SU-DHL-6 (cell line): ENCODE measurements at regions not wholly inside any gene's neighbourhood (a gene's known extent, or its start where the extent isn't known, plus 50 kb on each side); places are given as distances from the start of the nearest gene placed in this dataset.

Source experiments
- EZH2phosphoT487 ChIP-seq: fragments of 200-600 bp; sonication (generic), shearing (Covaris generic); conservative IDR thresholded peaks from 2 replicates; pipeline ENCODE4 v1.6.1; 2018; ENCODE audit warnings: mild to moderate bottlenecking, antibody characterized with exemption, low read length, moderate library complexity, mixed read lengths
- TF ChIP-seq, protein P1 (sequence below): fragments of 200-600 bp; sonication (generic); IDR thresholded peaks from one replicate; pipeline ENCODE4 v1.5.1; 2017; ENCODE audit warnings: antibody characterized with exemption, mild to moderate bottlenecking, low read length, moderate library complexity; ENCODE audit not compliant: insufficient read depth, poor library complexity, severe bottlenecking

DNA sequence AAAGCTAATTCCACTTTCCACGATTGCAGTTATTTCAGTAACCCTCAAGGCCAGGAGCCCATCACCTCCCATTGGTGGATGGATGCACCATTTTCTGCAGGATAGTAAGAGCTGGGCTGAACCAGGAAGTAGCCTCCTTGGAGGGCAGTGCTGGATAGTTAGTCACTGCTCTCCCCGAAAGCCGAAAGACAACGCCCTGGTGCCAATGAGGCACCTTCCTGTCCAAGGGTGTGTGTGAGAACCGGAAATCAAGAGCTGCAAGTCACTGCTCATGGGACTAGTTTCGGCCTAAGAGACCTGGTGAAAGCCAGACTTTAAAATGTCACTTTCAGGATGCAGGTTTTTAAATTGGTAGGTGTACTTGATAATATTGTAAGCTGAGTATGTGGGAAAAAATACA lies 203.8 kb upstream of the HS3ST1 start:
- TF ChIP-seq, protein P1, sequence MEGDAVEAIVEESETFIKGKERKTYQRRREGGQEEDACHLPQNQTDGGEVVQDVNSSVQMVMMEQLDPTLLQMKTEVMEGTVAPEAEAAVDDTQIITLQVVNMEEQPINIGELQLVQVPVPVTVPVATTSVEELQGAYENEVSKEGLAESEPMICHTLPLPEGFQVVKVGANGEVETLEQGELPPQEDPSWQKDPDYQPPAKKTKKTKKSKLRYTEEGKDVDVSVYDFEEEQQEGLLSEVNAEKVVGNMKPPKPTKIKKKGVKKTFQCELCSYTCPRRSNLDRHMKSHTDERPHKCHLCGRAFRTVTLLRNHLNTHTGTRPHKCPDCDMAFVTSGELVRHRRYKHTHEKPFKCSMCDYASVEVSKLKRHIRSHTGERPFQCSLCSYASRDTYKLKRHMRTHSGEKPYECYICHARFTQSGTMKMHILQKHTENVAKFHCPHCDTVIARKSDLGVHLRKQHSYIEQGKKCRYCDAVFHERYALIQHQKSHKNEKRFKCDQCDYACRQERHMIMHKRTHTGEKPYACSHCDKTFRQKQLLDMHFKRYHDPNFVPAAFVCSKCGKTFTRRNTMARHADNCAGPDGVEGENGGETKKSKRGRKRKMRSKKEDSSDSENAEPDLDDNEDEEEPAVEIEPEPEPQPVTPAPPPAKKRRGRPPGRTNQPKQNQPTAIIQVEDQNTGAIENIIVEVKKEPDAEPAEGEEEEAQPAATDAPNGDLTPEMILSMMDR = no peak
- TF ChIP-seq EZH2phosphoT487 = no peak
